ENCODE measurements at regions not wholly inside any gene's neighbourhood (a gene's known extent, or its start where the extent isn't known, plus 50 kb on each side); places are given as distances from the start of the nearest gene placed in this dataset.
"Not testable (repeated sequence)": the region's sequence is repeated elsewhere in the genome, so short reads cannot be mapped to it uniquely, and the experiment has no call there.

- peak overlapping the region; percentile 100 for H3K4me2 ChIP-seq
- H3K4me1 ChIP-seq (ENCODE audit: low read depth, poor library complexity, severe bottlenecking): peaks cover 98% of the 10 kb centered on the region
- no peaks in the 10 kb centered on the region for H3K27me3 ChIP-seq (ENCODE audit: insufficient read depth, low read depth)
- H3K27ac ChIP-seq: peak overlapping the region; percentile 79
- TF ChIP-seq, protein P1, sequence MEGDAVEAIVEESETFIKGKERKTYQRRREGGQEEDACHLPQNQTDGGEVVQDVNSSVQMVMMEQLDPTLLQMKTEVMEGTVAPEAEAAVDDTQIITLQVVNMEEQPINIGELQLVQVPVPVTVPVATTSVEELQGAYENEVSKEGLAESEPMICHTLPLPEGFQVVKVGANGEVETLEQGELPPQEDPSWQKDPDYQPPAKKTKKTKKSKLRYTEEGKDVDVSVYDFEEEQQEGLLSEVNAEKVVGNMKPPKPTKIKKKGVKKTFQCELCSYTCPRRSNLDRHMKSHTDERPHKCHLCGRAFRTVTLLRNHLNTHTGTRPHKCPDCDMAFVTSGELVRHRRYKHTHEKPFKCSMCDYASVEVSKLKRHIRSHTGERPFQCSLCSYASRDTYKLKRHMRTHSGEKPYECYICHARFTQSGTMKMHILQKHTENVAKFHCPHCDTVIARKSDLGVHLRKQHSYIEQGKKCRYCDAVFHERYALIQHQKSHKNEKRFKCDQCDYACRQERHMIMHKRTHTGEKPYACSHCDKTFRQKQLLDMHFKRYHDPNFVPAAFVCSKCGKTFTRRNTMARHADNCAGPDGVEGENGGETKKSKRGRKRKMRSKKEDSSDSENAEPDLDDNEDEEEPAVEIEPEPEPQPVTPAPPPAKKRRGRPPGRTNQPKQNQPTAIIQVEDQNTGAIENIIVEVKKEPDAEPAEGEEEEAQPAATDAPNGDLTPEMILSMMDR (conservative IDR thresholded peaks at IDR 0.05; ENCODE audit: low read depth, low read length): no peak
- peak overlapping the region; percentile 16; the same call in 1 of the 2 replicates for H3K9ac ChIP-seq
- H2AFZ ChIP-seq (ENCODE audit: low read depth): peak overlapping the region; percentile 15; the same call in 1 of the 2 replicates
- no peaks in the 10 kb centered on the region for H3K79me2 ChIP-seq (ENCODE audit: insufficient read depth, low read depth)
- no peaks in the 10 kb centered on the region for H4K20me1 ChIP-seq (ENCODE audit: insufficient read depth)
- no peak overlapping the region for H3K4me3 ChIP-seq (IDR thresholded peaks at IDR 0.05; ENCODE audit: insufficient read depth, low read depth, low read length)
- H3K36me3 ChIP-seq (ENCODE audit: insufficient read depth): no peaks in the 10 kb centered on the region
Observed at GRCh38 chr22:22820626-22821025, 67.0 kb upstream of the IGLL5 start.

DNA sequence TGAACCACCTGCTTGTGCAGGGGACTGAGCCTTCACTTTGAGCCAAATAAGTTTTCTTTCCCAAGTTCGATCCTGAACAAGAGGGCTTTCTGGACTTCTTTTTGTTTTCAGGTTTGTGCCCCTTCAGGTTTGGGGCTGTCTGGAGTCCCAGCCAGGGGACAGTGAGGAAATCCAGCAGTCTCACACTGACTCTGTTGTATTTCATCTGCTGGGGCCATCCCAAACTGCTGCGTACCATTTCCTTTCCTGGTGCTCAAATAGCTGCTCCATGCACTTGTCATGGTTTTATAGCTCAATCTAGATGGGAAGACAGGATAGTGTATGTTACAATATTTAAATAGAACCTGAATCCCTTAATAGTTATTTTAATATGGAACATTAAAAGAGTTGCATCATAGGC, 66.3 kb upstream of the IGLL5 start:
- H3K79me2 ChIP-seq (ENCODE audit: insufficient read depth, low read depth): no peaks in the 10 kb centered on the region
- H3K4me2 ChIP-seq: peak overlapping the region; percentile 100; the same call in 1 of the 2 replicates
- H3K4me1 ChIP-seq (ENCODE audit: low read depth, poor library complexity, severe bottlenecking): peaks cover 98% of the 10 kb centered on the region
- H3K27me3 ChIP-seq (ENCODE audit: insufficient read depth, low read depth): no peaks in the 10 kb centered on the region
- no peak overlapping the region for H3K9ac ChIP-seq
- no peak overlapping the region for H2AFZ ChIP-seq (ENCODE audit: low read depth)
- no peak overlapping the region for H3K4me3 ChIP-seq (IDR thresholded peaks at IDR 0.05; ENCODE audit: insufficient read depth, low read depth, low read length)
- TF ChIP-seq, protein P1 (conservative IDR thresholded peaks at IDR 0.05; ENCODE audit: low read depth, low read length): no peak
- H3K36me3 ChIP-seq (ENCODE audit: insufficient read depth): no peaks in the 10 kb centered on the region
- peak overlapping the region; percentile 79; the same call in 1 of the 2 replicates for H3K27ac ChIP-seq
- no peaks in the 10 kb centered on the region for H4K20me1 ChIP-seq (ENCODE audit: insufficient read depth)

- Histone ChIP-seq H3K36me3 (ENCODE audit: insufficient read depth) (no peaks in the 10 kb centered on the region), H3K79me2 (ENCODE audit: insufficient read depth, low read depth) (no peaks in the 10 kb centered on the region), H3K27me3 (ENCODE audit: insufficient read depth, low read depth) (no peaks in the 10 kb centered on the region), H3K4me3 (IDR thresholded peaks at IDR 0.05; ENCODE audit: insufficient read depth, low read depth, low read length) (no peak overlapping the region), H3K27ac (peak overlapping the region; percentile 79; the same call in 1 of the 2 replicates), H3K4me1 (ENCODE audit: low read depth, poor library complexity, severe bottlenecking) (peaks cover 95% of the 10 kb centered on the region), H3K4me2 (no peak overlapping the region; the same call in 1 of the 2 replicates), H2AFZ (ENCODE audit: low read depth) (no peak overlapping the region), H3K9ac (no peak overlapping the region), H4K20me1 (ENCODE audit: insufficient read depth) (no peaks in the 10 kb centered on the region)
- TF ChIP-seq, protein P1 (conservative IDR thresholded peaks at IDR 0.05; ENCODE audit: low read depth, low read length): no peak
Observed at GRCh38 chr22:22822106-22822505, 65.5 kb upstream of the IGLL5 start.

DNA sequence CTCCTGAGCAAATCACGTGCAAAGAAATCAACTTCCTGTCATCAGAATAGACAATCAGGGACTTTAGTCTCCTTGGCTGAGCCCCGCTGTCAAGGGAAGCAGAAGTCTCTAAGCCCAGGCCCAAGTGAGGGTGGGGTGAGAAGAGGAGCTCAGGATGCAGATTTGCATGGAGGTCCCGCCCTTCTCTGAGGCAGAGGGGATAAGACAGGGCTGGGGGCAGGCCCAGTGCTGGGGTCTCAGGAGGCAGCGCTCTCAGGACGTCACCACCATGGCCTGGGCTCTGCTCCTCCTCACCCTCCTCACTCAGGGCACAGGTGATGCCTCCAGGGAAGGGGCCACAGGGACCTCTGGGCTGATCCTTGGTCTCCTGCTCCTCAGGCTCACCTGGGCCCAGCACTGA, 65.1 kb upstream of the IGLL5 start:
- H3K9ac ChIP-seq; H2AFZ ChIP-seq (ENCODE audit: low read depth); H3K36me3 ChIP-seq (ENCODE audit: insufficient read depth); H3K27ac ChIP-seq; H4K20me1 ChIP-seq (ENCODE audit: insufficient read depth); H3K4me3 ChIP-seq (IDR thresholded peaks at IDR 0.05; ENCODE audit: insufficient read depth, low read depth, low read length); H3K4me2 ChIP-seq; H3K27me3 ChIP-seq (ENCODE audit: insufficient read depth, low read depth); H3K79me2 ChIP-seq (ENCODE audit: insufficient read depth, low read depth): not testable (repeated sequence)
- peaks cover 91% of the 10 kb centered on the region for H3K4me1 ChIP-seq (ENCODE audit: low read depth, poor library complexity, severe bottlenecking)

DNA sequence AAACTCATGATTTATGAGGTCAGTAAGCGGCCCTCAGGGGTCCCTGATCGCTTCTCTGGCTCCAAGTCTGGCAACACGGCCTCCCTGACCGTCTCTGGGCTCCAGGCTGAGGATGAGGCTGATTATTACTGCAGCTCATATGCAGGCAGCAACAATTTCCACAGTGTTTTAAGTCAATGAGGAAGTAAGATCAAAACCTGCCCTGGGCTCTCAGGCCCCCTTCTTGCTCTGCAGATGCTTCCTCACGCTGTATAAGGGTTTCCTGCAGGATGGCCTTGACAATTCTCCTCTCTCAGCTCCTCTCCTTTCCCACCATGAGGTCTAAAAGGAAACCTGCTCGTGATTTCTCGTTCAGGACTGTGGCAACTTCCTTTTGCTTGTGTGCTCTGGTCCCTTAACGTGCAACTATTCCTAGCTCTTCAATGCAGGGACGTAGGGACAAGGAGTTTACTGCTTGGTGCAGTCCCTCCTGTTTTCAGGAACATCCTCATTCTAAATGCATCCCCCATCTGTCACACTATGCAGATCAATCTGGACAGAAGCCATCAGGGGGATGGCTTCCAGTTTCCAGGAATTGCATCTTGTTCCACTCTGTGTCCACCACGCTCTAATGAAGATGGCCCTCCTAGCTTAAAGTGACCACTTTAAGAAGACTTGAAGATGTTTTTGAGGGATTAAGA, 64.3 kb upstream of the IGLL5 start:
- Histone ChIP-seq H3K27ac (no peak overlapping the region), H3K27me3 (ENCODE audit: insufficient read depth, low read depth) (no peaks in the 10 kb centered on the region), H3K9ac (no peak overlapping the region), H3K36me3 (ENCODE audit: insufficient read depth) (no peaks in the 10 kb centered on the region), H3K79me2 (ENCODE audit: insufficient read depth, low read depth) (no peaks in the 10 kb centered on the region), H4K20me1 (ENCODE audit: insufficient read depth) (no peaks in the 10 kb centered on the region), H3K4me2 (no peak overlapping the region), H3K4me3 (IDR thresholded peaks at IDR 0.05; ENCODE audit: insufficient read depth, low read depth, low read length) (no peak overlapping the region), H3K4me1 (ENCODE audit: low read depth, poor library complexity, severe bottlenecking) (peaks cover 84% of the 10 kb centered on the region), H2AFZ (ENCODE audit: low read depth) (no peak overlapping the region)
- TF ChIP-seq, protein P1 (conservative IDR thresholded peaks at IDR 0.05; ENCODE audit: low read depth, low read length): no peak
